ENCODE measurements at regions not wholly inside any gene's neighbourhood (a gene's known extent, or its start where the extent isn't known, plus 50 kb on each side); places are given as distances from the start of the nearest gene placed in this dataset.

- no peaks in the 10 kb centered on the region for H3K9me3 ChIP-seq
- no peak overlapping the region for H3K27ac ChIP-seq
- H3K4me1 ChIP-seq: no peaks in the 10 kb centered on the region
- 60 to 71% (median 66%) methylated on average over 8 of the region's 8 CpGs for WGBS, 4 donors
- H3K4me3 ChIP-seq: no peak overlapping the region
- H3K36me3 ChIP-seq: no peaks in the 10 kb centered on the region
- H3K27me3 ChIP-seq: no peaks in the 10 kb centered on the region
- ATAC-seq (no peak), DNase-seq (no peak)
- intact Hi-C loops (cut with DNase I): no loop called here
- TF ChIP-seq POLR2A (IDR thresholded peaks at IDR 0.05): no peak
- TF ChIP-seq, protein P1, sequence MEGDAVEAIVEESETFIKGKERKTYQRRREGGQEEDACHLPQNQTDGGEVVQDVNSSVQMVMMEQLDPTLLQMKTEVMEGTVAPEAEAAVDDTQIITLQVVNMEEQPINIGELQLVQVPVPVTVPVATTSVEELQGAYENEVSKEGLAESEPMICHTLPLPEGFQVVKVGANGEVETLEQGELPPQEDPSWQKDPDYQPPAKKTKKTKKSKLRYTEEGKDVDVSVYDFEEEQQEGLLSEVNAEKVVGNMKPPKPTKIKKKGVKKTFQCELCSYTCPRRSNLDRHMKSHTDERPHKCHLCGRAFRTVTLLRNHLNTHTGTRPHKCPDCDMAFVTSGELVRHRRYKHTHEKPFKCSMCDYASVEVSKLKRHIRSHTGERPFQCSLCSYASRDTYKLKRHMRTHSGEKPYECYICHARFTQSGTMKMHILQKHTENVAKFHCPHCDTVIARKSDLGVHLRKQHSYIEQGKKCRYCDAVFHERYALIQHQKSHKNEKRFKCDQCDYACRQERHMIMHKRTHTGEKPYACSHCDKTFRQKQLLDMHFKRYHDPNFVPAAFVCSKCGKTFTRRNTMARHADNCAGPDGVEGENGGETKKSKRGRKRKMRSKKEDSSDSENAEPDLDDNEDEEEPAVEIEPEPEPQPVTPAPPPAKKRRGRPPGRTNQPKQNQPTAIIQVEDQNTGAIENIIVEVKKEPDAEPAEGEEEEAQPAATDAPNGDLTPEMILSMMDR (IDR thresholded peaks at IDR 0.05): no peak
Measured at GRCh38 chr4:145324161-145324560, 143.8 kb upstream of the OTUD4 start.

DNA sequence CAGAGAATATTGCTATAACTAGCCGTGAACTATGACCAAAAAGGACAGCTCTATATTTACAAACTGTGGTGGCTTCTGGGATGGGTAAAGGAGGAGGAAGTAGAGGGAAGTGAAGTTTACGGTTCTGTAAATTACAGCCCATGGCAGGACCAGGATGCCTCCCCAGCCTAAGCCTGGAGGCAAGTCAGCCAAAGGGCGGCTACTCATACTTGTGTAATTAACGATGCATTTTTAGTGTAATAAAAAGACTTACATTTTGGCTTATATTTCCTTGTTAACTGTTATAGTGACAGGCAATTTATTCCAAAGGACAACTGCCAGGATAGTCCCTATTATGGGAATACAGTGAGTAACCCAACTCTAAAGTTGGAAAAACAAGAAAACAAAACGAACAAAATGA, 139.9 kb upstream of the OTUD4 start:
- ATAC-seq (no peak), DNase-seq (no peak)
- H3K27ac ChIP-seq: no peak overlapping the region
- H3K4me1 ChIP-seq: no peaks in the 10 kb centered on the region
- H3K9me3 ChIP-seq: no peaks in the 10 kb centered on the region
- no peaks in the 10 kb centered on the region for H3K36me3 ChIP-seq
- intact Hi-C loops (cut with DNase I): no loop called here
- no peak overlapping the region for H3K4me3 ChIP-seq
- 83 to 89% (median 88%) methylated on average over 5 of the region's 5 CpGs for WGBS, 4 donors
- no peaks in the 10 kb centered on the region for H3K27me3 ChIP-seq
- TF ChIP-seq POLR2A (IDR thresholded peaks at IDR 0.05): no peak
- TF ChIP-seq, protein P1 (IDR thresholded peaks at IDR 0.05): no peak

DNA sequence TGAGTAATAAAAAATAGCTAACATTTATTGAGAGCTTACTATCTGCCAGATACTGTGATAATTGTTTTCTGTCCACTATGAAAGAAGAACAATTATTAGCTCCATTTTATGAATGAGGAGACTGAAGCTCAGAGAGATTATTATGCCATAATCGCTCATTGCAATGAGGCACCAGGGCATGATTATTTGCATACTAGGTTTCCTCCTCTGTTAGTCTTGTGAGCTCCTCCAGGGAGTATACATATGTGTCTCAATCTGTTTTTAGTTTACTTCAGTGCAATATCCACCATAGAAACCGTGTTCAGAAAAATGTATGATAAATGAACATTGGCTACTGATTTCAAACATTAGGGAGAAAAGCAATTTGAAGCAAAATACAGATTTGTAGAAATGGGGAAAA, 139.4 kb upstream of the OTUD4 start:
- WGBS, 4 donors: 78 to 87% (median 85%) methylated on average over 2 of the region's 2 CpGs
- Histone ChIP-seq H3K9me3 (no peaks in the 10 kb centered on the region), H3K4me3 (no peak overlapping the region), H3K27ac (no peak overlapping the region), H3K36me3 (no peaks in the 10 kb centered on the region), H3K27me3 (no peaks in the 10 kb centered on the region), H3K4me1 (no peaks in the 10 kb centered on the region)
- ATAC-seq: no peak
- DNase-seq: no peak
- TF ChIP-seq, protein P1 (IDR thresholded peaks at IDR 0.05): no peak
- no peak for TF ChIP-seq POLR2A (IDR thresholded peaks at IDR 0.05)
- intact Hi-C loops (cut with DNase I): no loop called here

DNA sequence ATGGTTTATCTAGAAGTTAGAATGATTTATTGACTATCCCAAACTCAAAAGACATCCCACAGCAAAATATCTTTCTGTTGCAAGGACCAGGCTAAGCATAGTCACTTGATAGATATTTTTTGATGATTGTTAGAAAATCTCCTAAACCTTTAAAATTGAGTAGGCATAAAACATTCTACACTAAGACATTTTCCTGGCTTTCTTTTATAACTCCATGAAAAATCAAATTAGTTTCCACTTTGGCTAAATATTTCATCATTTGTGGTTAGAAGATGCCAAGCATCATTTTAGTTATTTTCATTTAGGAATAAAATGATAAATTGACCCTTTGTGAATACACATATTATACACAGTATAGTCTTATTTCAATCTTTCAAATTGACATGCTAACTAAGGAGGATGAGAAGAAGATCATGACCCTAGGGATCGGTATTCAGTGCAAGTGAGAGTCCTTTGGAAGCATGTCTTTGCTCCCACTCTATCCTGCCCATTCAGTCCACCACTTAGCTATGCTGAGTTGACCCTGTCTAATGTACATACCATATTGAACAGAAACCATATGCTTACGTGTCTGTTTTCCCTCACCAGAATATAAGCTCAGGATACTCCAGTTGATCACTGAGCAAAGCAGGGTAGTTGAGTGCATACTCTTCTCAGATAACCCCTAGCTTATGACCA, 136.6 kb upstream of the OTUD4 start:
- intact Hi-C loops (cut with DNase I): no loop called here
- Histone ChIP-seq H3K27me3 (no peaks in the 10 kb centered on the region), H3K9me3 (peaks cover 0 to 6% (median 0%) of the 10 kb centered on the region in 12 donors), H3K4me3 (no peak overlapping the region), H3K27ac (no peak overlapping the region), H3K36me3 (no peaks in the 10 kb centered on the region), H3K4me1 (no peaks in the 10 kb centered on the region)
- no peak for DNase-seq
- no peak for TF ChIP-seq POLR2A (IDR thresholded peaks at IDR 0.05)
- TF ChIP-seq, protein P1 (IDR thresholded peaks at IDR 0.05): no peak
- no peak for ATAC-seq
- WGBS, 4 donors: 90 to 96% (median 92%) methylated on average over 2 of the region's 2 CpGs

Measured in heart left ventricle (tissue), 16 donors.